Neuronal stem cell (in vitro differentiated cells): ENCODE measurements at regions not wholly inside any gene's neighbourhood (a gene's known extent, or its start where the extent isn't known, plus 50 kb on each side); places are given as distances from the start of the nearest gene placed in this dataset.

ENCODE experiments used
- DNase-seq: peaks from one replicate; pipeline ENCODE4 v3.0.0-alpha.2; 2013; ENCODE audit warnings: low spot score
- H2AFZ ChIP-seq: one replicate; pipeline ENCODE4 v1.6.1; 2013; ENCODE audit warnings: mild to moderate bottlenecking, low read length, inconsistent platforms
- H2AK5ac ChIP-seq: 2 replicates; pipeline ENCODE4 v1.6.1; 2013; ENCODE audit warnings: low read depth, mild to moderate bottlenecking, inconsistent platforms, low read length, moderate library complexity, mixed read lengths
- H2BK120ac ChIP-seq: 2 replicates; pipeline ENCODE4 v1.6.1; 2013; ENCODE audit warnings: low read depth, mild to moderate bottlenecking, inconsistent platforms, low read length, moderate library complexity, mixed read lengths
- H2BK12ac ChIP-seq: one replicate; pipeline ENCODE4 v1.6.1; 2013; ENCODE audit warnings: low read length, inconsistent platforms
- H2BK15ac ChIP-seq: 2 replicates; pipeline ENCODE4 v1.6.1; 2013; ENCODE audit warnings: mild to moderate bottlenecking, low read length, inconsistent platforms, mixed read lengths
- H2BK5ac ChIP-seq: one replicate; pipeline ENCODE4 v1.6.1; 2013; ENCODE audit warnings: inconsistent platforms, mild to moderate bottlenecking, low read length, moderate library complexity
- H3K14ac ChIP-seq: one replicate; pipeline ENCODE4 v1.6.1; 2013; ENCODE audit warnings: low read length, inconsistent platforms
- H3K18ac ChIP-seq: 2 replicates; pipeline ENCODE4 v1.6.1; 2013; ENCODE audit warnings: low read length, inconsistent platforms
- H3K23ac ChIP-seq: 2 replicates; pipeline ENCODE4 v1.6.1; 2013; ENCODE audit warnings: low read depth, mild to moderate bottlenecking, mixed read lengths, low read length, inconsistent platforms; ENCODE audit not compliant: poor library complexity
- H3K27ac ChIP-seq: replicated peaks from 3 replicates; pipeline ENCODE4 v1.5.1; 2013; ENCODE audit warnings: low read length, inconsistent platforms
- H3K27me3 ChIP-seq, 3 experiments: 2 replicates each; pipeline ENCODE4 v1.6.1; 2013; ENCODE audit warnings: low read length in 3 of 3, mild to moderate bottlenecking in 2 of 3, inconsistent platforms in 1 of 3, low read depth in 1 of 3, mixed read lengths in 1 of 3, moderate library complexity in 1 of 3; ENCODE audit not compliant: control insufficient read depth in 3 of 3, insufficient read depth in 3 of 3
- H3K36me3 ChIP-seq, 2 donors: replicated peaks in 1 of 2; 2 replicates each; pipeline ENCODE4 v1.6.1; 2013; ENCODE audit warnings: low read length in 2 of 2; ENCODE audit not compliant: control insufficient read depth in 2 of 2, insufficient read depth in 2 of 2
- H3K4ac ChIP-seq: 2 replicates; pipeline ENCODE4 v1.6.1; 2013; ENCODE audit warnings: inconsistent platforms, mild to moderate bottlenecking, low read length, moderate library complexity
- H3K4me1 ChIP-seq, 2 donors: 1 replicate in 1 of 2; 2 replicates in 1 of 2; pipeline ENCODE4 v1.6.1; 2013; ENCODE audit warnings: low read length in 2 of 2, low read depth in 1 of 2; ENCODE audit not compliant: control insufficient read depth in 2 of 2, insufficient read depth in 1 of 2
- H3K4me2 ChIP-seq: one replicate; pipeline ENCODE4 v1.6.1; 2013; ENCODE audit warnings: mild to moderate bottlenecking, low read length, inconsistent platforms; ENCODE audit not compliant: insufficient read depth, poor library complexity, severe bottlenecking
- H3K4me3 ChIP-seq, 2 donors: 2 replicates each; pipeline ENCODE4 v1.5.1; 2013; ENCODE audit warnings: low read length in 2 of 2, mild to moderate bottlenecking in 2 of 2, inconsistent platforms in 1 of 2, moderate library complexity in 1 of 2
- H3K79me1 ChIP-seq: one replicate; pipeline ENCODE4 v1.6.1; 2013; ENCODE audit warnings: low read depth, mild to moderate bottlenecking, inconsistent platforms, low read length, moderate library complexity
- H3K9ac ChIP-seq: one replicate; pipeline ENCODE4 v1.6.1; 2013; ENCODE audit warnings: mild to moderate bottlenecking, low read depth, low read length, inconsistent platforms; ENCODE audit not compliant: poor library complexity
- H3K9me3 ChIP-seq, 2 donors: replicated peaks in 1 of 2; 2 replicates each; pipeline versions ENCODE3 to v1.6.1; 2013; ENCODE audit warnings: low read length in 2 of 2, mild to moderate bottlenecking in 2 of 2, inconsistent platforms in 1 of 2, low read depth in 1 of 2, mixed read lengths in 1 of 2, moderate library complexity in 1 of 2; ENCODE audit not compliant: control insufficient read depth in 2 of 2, insufficient read depth in 1 of 2
- H4K8ac ChIP-seq: one replicate; pipeline ENCODE4 v1.6.1; 2013; ENCODE audit warnings: low read depth, mild to moderate bottlenecking, inconsistent platforms, low read length, moderate library complexity
- H4K91ac ChIP-seq: one replicate; pipeline ENCODE4 v1.6.1; 2013; ENCODE audit warnings: low read length, low read depth, mild to moderate bottlenecking, inconsistent platforms; ENCODE audit not compliant: poor library complexity
- WGBS, 2 donors: extraction: QIAGEN DNeasy Blood & Tissue Kit; methylation state at CpG; one replicate each; pipeline ENCODE4 v1.1.7; 2013; ENCODE audit warnings: missing lambda C conversion rate in 2 of 2, mixed read lengths in 1 of 2; ENCODE audit not compliant: insufficient read length in 2 of 2, insufficient replicate concordance in 1 of 2; ENCODE audit errors: extremely low coverage in 2 of 2; 5-methylcytosine and 5-hydroxymethylcytosine counted together

GRCh38 chr11:121790430-121790829 is 325.6 kb downstream of the BLID start:
- no peak overlapping the region for H3K9ac ChIP-seq
- no peak overlapping the region for H2BK15ac ChIP-seq
- H3K27me3 ChIP-seq, result no peaks in the 10 kb centered on the region
- H4K91ac ChIP-seq, result no peak overlapping the region
- H3K79me1 ChIP-seq, result no peaks in the 10 kb centered on the region
- no peak overlapping the region for H3K4me3 ChIP-seq
- DNase-seq, result no peak
- H3K36me3 ChIP-seq, result no peaks in the 10 kb centered on the region
- no peak overlapping the region for H3K4ac ChIP-seq
- H2AK5ac ChIP-seq, result no peak overlapping the region
- H2BK5ac ChIP-seq, result no peak overlapping the region
- H3K4me1 ChIP-seq, result peaks cover 0 to 2% of the 10 kb centered on the region in 2 donors
- no peak overlapping the region for H3K23ac ChIP-seq
- H2AFZ ChIP-seq, result no peak overlapping the region
- WGBS, 2 donors, result no CpG with 5 or more reads among the region's 2 CpGs
- peaks cover 0 to 2% of the 10 kb centered on the region in 2 donors for H3K9me3 ChIP-seq
- no peak overlapping the region for H3K27ac ChIP-seq
- H4K8ac ChIP-seq, result no peak overlapping the region
- H3K14ac ChIP-seq, result no peak overlapping the region
- H2BK12ac ChIP-seq, result no peak overlapping the region
- H3K4me2 ChIP-seq, result no peak overlapping the region
- H3K18ac ChIP-seq, result no peak overlapping the region
- no peak overlapping the region for H2BK120ac ChIP-seq

- no peaks in the 10 kb centered on the region for H3K4me1 ChIP-seq
- no peak overlapping the region for H2AFZ ChIP-seq
- H3K4me2 ChIP-seq, result no peak overlapping the region
- H2BK12ac ChIP-seq, result no peak overlapping the region
- H2BK15ac ChIP-seq, result no peak overlapping the region
- no peak for DNase-seq
- H3K4me3 ChIP-seq, result no peak overlapping the region
- no peak overlapping the region for H4K8ac ChIP-seq
- no peaks in the 10 kb centered on the region for H3K36me3 ChIP-seq
- H3K27ac ChIP-seq, result no peak overlapping the region
- no peak overlapping the region for H3K18ac ChIP-seq
- no peak overlapping the region for H3K14ac ChIP-seq
- no peak overlapping the region for H4K91ac ChIP-seq
- H2BK120ac ChIP-seq, result no peak overlapping the region
- no peaks in the 10 kb centered on the region for H3K9me3 ChIP-seq
- no peak overlapping the region for H3K23ac ChIP-seq
- no peak overlapping the region for H2AK5ac ChIP-seq
- no peaks in the 10 kb centered on the region for H3K79me1 ChIP-seq
- H3K9ac ChIP-seq, result no peak overlapping the region
- H3K27me3 ChIP-seq, result no peaks in the 10 kb centered on the region
- H2BK5ac ChIP-seq, result peak overlapping the region; percentile 24
- no CpG with 5 or more reads among the region's 2 CpGs for WGBS, 2 donors
- H3K4ac ChIP-seq, result no peak overlapping the region
These were observed 328.2 kb upstream of the SORL1-AS1 start for GRCh38 chr11:121780971-121781370.

- no peaks in the 10 kb centered on the region for H3K4me1 ChIP-seq
- no peak overlapping the region for H3K18ac ChIP-seq
- no peak overlapping the region for H4K8ac ChIP-seq
- no peaks in the 10 kb centered on the region for H3K36me3 ChIP-seq
- H2BK15ac ChIP-seq, result no peak overlapping the region
- no peak overlapping the region for H2BK5ac ChIP-seq
- no peaks in the 10 kb centered on the region for H3K27me3 ChIP-seq
- H3K9ac ChIP-seq, result no peak overlapping the region
- DNase-seq, result no peak
- H2BK12ac ChIP-seq, result no peak overlapping the region
- H3K4me3 ChIP-seq, result no peak overlapping the region
- no peak overlapping the region for H2BK120ac ChIP-seq
- H2AFZ ChIP-seq, result no peak overlapping the region
- H3K4ac ChIP-seq, result no peak overlapping the region
- no peaks in the 10 kb centered on the region for H3K79me1 ChIP-seq
- H4K91ac ChIP-seq, result no peak overlapping the region
- no CpG with 5 or more reads among the region's 3 CpGs for WGBS, 2 donors
- no peak overlapping the region for H3K14ac ChIP-seq
- no peak overlapping the region for H3K23ac ChIP-seq
- no peaks in the 10 kb centered on the region for H3K9me3 ChIP-seq
- H3K27ac ChIP-seq, result no peak overlapping the region
- no peak overlapping the region for H3K4me2 ChIP-seq
- H2AK5ac ChIP-seq, result no peak overlapping the region
These were observed 324.3 kb upstream of the SORL1-AS1 start for GRCh38 chr11:121777056-121777455.

GRCh38 chr11:121775276-121775675 is 322.5 kb upstream of the SORL1-AS1 start:
- no peak overlapping the region for H3K14ac ChIP-seq
- H3K4me2 ChIP-seq, result no peak overlapping the region
- H3K36me3 ChIP-seq, result no peaks in the 10 kb centered on the region
- no peaks in the 10 kb centered on the region for H3K79me1 ChIP-seq
- no peaks in the 10 kb centered on the region for H3K9me3 ChIP-seq
- H2AK5ac ChIP-seq, result no peak overlapping the region
- no peak overlapping the region for H2BK12ac ChIP-seq
- no peak overlapping the region for H4K91ac ChIP-seq
- no CpG with 5 or more reads among the region's 5 CpGs for WGBS, 2 donors
- no peak overlapping the region for H2BK5ac ChIP-seq
- no peak overlapping the region for H3K4ac ChIP-seq
- no peak overlapping the region for H3K9ac ChIP-seq
- no peak for DNase-seq
- no peak overlapping the region for H2BK15ac ChIP-seq
- H3K27ac ChIP-seq, result no peak overlapping the region
- no peak overlapping the region for H4K8ac ChIP-seq
- H3K18ac ChIP-seq, result no peak overlapping the region
- H3K4me3 ChIP-seq, result no peak overlapping the region
- no peak overlapping the region for H3K23ac ChIP-seq
- no peak overlapping the region for H2BK120ac ChIP-seq
- H3K4me1 ChIP-seq, result no peaks in the 10 kb centered on the region
- H2AFZ ChIP-seq, result no peak overlapping the region
- H3K27me3 ChIP-seq, result no peaks in the 10 kb centered on the region
